Liver (tissue), 3 donors: ENCODE measurements at regions not wholly inside any gene's neighbourhood (a gene's known extent, or its start where the extent isn't known, plus 50 kb on each side); places are given as distances from the start of the nearest gene placed in this dataset.

Experiments
- GABPA ChIP-seq, 2 donors: IDR thresholded peaks in 1 of 2; conservative IDR thresholded peaks in 1 of 2; 2 replicates each; pipeline ENCODE4 v1.6.1; 2016; ENCODE audit warnings: antibody characterized with exemption in 2 of 2, mild to moderate bottlenecking in 1 of 2, moderate library complexity in 1 of 2
- HNF4G ChIP-seq: IDR thresholded peaks from 2 replicates; pipeline ENCODE4 v1.6.1; 2016; ENCODE audit warnings: antibody characterized with exemption
- JUND ChIP-seq, 2 donors: IDR thresholded peaks; 2 replicates each; pipeline ENCODE4 v1.6.1; 2016; ENCODE audit warnings: antibody characterized with exemption in 2 of 2
- RAD21 ChIP-seq, 2 donors: IDR thresholded peaks; 2 replicates each; pipeline ENCODE4 v1.6.1; 2016; ENCODE audit warnings: antibody characterized with exemption in 2 of 2, mild to moderate bottlenecking in 2 of 2
- TAF1 ChIP-seq: conservative IDR thresholded peaks from 2 replicates; pipeline ENCODE4 v1.6.1; 2016; ENCODE audit warnings: antibody characterized with exemption, mild to moderate bottlenecking
- YY1 ChIP-seq: IDR thresholded peaks from 2 replicates; pipeline ENCODE4 v1.6.1; 2016; ENCODE audit warnings: antibody characterized with exemption, mild to moderate bottlenecking
- TF ChIP-seq, protein P1 (sequence below): fragments of 150-350 bp; IDR thresholded peaks from 2 replicates; pipeline ENCODE4 v1.5.1; 2017; ENCODE audit warnings: improper control_type of control experiment, low read depth, low read length; ENCODE audit not compliant: missing input control
- TF ChIP-seq, protein P2 (sequence below): IDR thresholded peaks from 2 replicates; pipeline ENCODE4 v1.6.1; 2016; ENCODE audit warnings: antibody characterized with exemption
- TF ChIP-seq, protein P3 (sequence below): IDR thresholded peaks from 2 replicates; pipeline ENCODE4 v1.6.1; 2016; ENCODE audit warnings: antibody characterized with exemption, mild to moderate bottlenecking
- donor health status: healthy.
- donor health status: healthy.

DNA sequence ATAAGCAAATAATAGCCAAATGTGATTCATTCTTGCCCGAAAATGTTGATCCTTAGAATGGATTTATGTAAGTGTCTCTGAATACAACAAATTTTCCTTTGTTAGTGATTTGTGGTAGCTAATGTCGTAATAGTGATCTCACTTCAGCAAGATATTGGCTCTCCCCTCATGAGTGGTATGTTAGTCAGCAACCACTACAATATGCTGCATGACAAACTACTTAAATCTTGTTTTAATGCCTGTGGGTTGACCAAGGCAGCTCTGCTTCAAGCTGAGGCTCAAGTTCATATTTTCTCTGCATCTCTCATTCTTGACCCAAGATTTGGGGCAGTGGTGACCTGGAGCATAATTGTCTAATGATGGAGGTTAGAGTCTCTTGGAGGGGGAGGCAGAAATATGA, 49.8 kb upstream of the GALNT15 start:
- TF ChIP-seq, protein P1, sequence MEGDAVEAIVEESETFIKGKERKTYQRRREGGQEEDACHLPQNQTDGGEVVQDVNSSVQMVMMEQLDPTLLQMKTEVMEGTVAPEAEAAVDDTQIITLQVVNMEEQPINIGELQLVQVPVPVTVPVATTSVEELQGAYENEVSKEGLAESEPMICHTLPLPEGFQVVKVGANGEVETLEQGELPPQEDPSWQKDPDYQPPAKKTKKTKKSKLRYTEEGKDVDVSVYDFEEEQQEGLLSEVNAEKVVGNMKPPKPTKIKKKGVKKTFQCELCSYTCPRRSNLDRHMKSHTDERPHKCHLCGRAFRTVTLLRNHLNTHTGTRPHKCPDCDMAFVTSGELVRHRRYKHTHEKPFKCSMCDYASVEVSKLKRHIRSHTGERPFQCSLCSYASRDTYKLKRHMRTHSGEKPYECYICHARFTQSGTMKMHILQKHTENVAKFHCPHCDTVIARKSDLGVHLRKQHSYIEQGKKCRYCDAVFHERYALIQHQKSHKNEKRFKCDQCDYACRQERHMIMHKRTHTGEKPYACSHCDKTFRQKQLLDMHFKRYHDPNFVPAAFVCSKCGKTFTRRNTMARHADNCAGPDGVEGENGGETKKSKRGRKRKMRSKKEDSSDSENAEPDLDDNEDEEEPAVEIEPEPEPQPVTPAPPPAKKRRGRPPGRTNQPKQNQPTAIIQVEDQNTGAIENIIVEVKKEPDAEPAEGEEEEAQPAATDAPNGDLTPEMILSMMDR, result no peak
- TF ChIP-seq, protein P2, sequence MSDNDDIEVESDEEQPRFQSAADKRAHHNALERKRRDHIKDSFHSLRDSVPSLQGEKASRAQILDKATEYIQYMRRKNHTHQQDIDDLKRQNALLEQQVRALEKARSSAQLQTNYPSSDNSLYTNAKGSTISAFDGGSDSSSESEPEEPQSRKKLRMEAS, result no peak
- TF ChIP-seq GABPA (IDR thresholded peaks at IDR 0.05 in 1 of 2, conservative IDR thresholded peaks at IDR 0.05 in 1 of 2), result no peak
- TF ChIP-seq RAD21 (IDR thresholded peaks at IDR 0.05), result no peak
- no peak for TF ChIP-seq JUND (IDR thresholded peaks at IDR 0.05)
- TF ChIP-seq TAF1, result no peak
- no peak for TF ChIP-seq HNF4G
- TF ChIP-seq, protein P3, sequence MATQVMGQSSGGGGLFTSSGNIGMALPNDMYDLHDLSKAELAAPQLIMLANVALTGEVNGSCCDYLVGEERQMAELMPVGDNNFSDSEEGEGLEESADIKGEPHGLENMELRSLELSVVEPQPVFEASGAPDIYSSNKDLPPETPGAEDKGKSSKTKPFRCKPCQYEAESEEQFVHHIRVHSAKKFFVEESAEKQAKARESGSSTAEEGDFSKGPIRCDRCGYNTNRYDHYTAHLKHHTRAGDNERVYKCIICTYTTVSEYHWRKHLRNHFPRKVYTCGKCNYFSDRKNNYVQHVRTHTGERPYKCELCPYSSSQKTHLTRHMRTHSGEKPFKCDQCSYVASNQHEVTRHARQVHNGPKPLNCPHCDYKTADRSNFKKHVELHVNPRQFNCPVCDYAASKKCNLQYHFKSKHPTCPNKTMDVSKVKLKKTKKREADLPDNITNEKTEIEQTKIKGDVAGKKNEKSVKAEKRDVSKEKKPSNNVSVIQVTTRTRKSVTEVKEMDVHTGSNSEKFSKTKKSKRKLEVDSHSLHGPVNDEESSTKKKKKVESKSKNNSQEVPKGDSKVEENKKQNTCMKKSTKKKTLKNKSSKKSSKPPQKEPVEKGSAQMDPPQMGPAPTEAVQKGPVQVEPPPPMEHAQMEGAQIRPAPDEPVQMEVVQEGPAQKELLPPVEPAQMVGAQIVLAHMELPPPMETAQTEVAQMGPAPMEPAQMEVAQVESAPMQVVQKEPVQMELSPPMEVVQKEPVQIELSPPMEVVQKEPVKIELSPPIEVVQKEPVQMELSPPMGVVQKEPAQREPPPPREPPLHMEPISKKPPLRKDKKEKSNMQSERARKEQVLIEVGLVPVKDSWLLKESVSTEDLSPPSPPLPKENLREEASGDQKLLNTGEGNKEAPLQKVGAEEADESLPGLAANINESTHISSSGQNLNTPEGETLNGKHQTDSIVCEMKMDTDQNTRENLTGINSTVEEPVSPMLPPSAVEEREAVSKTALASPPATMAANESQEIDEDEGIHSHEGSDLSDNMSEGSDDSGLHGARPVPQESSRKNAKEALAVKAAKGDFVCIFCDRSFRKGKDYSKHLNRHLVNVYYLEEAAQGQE, result no peak
- TF ChIP-seq YY1, result no peak
